Tibial nerve (tissue), 3 donors: ENCODE measurements at regions not wholly inside any gene's neighbourhood (a gene's known extent, or its start where the extent isn't known, plus 50 kb on each side); places are given as distances from the start of the nearest gene placed in this dataset.

Source experiments
- POLR2A ChIP-seq, 2 donors: fragments of 450-650 bp; IDR thresholded peaks; one replicate each; pipeline ENCODE4 v1.6.1; 2017; ENCODE audit warnings: antibody characterized with exemption in 2 of 2, mild to moderate bottlenecking in 2 of 2, moderate library complexity in 2 of 2
- TF ChIP-seq, protein P1 (sequence below), 5 experiments: fragments of 200-600 bp in 3 of 5; fragments of 450-650 bp in 2 of 5; sonication (generic) in 3 of 5; IDR thresholded peaks; one replicate each; pipeline ENCODE4 v1.5.1; 2016 to 2019; ENCODE audit warnings: antibody characterized with exemption in 5 of 5, mild to moderate bottlenecking in 3 of 5, moderate library complexity in 2 of 5

DNA sequence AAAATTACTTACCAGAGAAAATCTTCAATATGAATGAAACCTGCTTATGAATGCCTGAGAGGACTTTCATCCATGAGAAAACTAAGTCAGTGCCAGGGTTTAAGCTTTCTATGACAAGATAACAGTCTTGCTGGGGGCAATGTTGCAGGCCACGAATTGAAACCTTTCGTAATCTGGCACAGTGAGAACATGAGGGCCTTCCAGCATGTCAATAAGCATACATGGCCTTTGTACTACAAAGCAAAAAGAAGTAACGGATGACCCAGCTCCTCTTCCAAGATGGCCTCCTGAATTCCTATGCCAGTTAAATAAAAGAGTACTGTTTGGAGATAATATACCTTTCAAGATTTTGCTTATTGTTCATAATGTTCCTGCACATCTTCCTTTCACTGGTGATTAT lies 270.6 kb upstream of the PHF14 start:
- TF ChIP-seq POLR2A (IDR thresholded peaks at IDR 0.05), result no peak
- TF ChIP-seq, protein P1, sequence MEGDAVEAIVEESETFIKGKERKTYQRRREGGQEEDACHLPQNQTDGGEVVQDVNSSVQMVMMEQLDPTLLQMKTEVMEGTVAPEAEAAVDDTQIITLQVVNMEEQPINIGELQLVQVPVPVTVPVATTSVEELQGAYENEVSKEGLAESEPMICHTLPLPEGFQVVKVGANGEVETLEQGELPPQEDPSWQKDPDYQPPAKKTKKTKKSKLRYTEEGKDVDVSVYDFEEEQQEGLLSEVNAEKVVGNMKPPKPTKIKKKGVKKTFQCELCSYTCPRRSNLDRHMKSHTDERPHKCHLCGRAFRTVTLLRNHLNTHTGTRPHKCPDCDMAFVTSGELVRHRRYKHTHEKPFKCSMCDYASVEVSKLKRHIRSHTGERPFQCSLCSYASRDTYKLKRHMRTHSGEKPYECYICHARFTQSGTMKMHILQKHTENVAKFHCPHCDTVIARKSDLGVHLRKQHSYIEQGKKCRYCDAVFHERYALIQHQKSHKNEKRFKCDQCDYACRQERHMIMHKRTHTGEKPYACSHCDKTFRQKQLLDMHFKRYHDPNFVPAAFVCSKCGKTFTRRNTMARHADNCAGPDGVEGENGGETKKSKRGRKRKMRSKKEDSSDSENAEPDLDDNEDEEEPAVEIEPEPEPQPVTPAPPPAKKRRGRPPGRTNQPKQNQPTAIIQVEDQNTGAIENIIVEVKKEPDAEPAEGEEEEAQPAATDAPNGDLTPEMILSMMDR (IDR thresholded peaks at IDR 0.05), result no peak
